ENCODE measurements at regions not wholly inside any gene's neighbourhood (a gene's known extent, or its start where the extent isn't known, plus 50 kb on each side); places are given as distances from the start of the nearest gene placed in this dataset.

DNA sequence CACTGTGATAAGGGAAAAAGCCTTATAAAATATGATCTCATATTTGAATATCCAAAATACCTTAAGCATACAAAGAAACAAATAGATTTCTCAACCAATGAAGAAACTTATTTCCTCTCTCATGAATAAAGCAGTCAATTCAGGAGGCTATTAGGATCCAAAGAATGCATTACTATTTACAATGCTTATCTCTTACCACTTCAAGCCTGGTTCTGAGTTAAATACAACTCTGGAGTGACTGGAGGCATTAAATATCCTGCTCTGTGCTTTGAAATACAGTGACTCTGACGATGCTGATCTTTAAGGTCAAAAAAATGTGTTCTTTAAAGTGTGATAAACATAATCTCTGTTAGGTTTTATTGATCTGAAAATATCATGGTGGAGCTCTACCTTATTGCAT, 493.2 kb downstream of the ZWINT start:
- H3K4me2 ChIP-seq (ENCODE audit: low read length, poor library complexity, severe bottlenecking): no peak overlapping the region
- DNase-seq: no peak
- no peak overlapping the region for H2BK120ac ChIP-seq (ENCODE audit: low read depth, low read length)
- 14% methylated on average over 1 of the region's 1 CpG for WGBS
- H2AFZ ChIP-seq (ENCODE audit: low read depth, low read length): no peak overlapping the region
- H2BK15ac ChIP-seq (ENCODE audit: low read depth, poor library complexity, severe bottlenecking): no peak overlapping the region
- no peak overlapping the region for H3K9ac ChIP-seq (ENCODE audit: low read length)
- no peak overlapping the region for H3K27ac ChIP-seq (ENCODE audit: low read length, poor library complexity, severe bottlenecking)
- H3K27me3 ChIP-seq (ENCODE audit: control insufficient read depth in 1 of 2, insufficient read depth in 1 of 2, low read length in 2 of 2): no peaks in the 10 kb centered on the region
- H2BK5ac ChIP-seq (ENCODE audit: low read depth, low read length, poor library complexity, severe bottlenecking): no peak overlapping the region
- no peak overlapping the region for H4K8ac ChIP-seq (ENCODE audit: low read length)
- no peak overlapping the region for H2AK5ac ChIP-seq (ENCODE audit: low read length, severe bottlenecking)
- H3K14ac ChIP-seq (ENCODE audit: low read length in 2 of 2): no peak overlapping the region
- no peak overlapping the region for H2BK12ac ChIP-seq (ENCODE audit: low read length in 2 of 2)
- H3K79me1 ChIP-seq (replicated peaks; ENCODE audit: low read length, poor library complexity, severe bottlenecking): no peaks in the 10 kb centered on the region
- no peak overlapping the region for H3K4me3 ChIP-seq (ENCODE audit: insufficient read depth in 1 of 2, low read depth in 1 of 2, low read length in 2 of 2)
- H3K4me1 ChIP-seq (ENCODE audit: control insufficient read depth, insufficient read depth, low read depth, low read length): no peaks in the 10 kb centered on the region
- H3K23ac ChIP-seq (ENCODE audit: low read length in 2 of 2): no peak overlapping the region
- H3K9me3 ChIP-seq (ENCODE audit: control insufficient read depth, low read length): no peaks in the 10 kb centered on the region
- no peaks in the 10 kb centered on the region for H3K36me3 ChIP-seq (ENCODE audit: control insufficient read depth in 1 of 2, insufficient read depth in 2 of 2, low read depth in 1 of 2, low read length in 2 of 2)
- no peak overlapping the region for H3K4ac ChIP-seq (ENCODE audit: low read depth in 1 of 2, low read length in 2 of 2)
- no peak overlapping the region for H3K18ac ChIP-seq (ENCODE audit: low read depth in 1 of 2, low read length in 2 of 2)
- H4K91ac ChIP-seq (ENCODE audit: low read length): no peak overlapping the region

DNA sequence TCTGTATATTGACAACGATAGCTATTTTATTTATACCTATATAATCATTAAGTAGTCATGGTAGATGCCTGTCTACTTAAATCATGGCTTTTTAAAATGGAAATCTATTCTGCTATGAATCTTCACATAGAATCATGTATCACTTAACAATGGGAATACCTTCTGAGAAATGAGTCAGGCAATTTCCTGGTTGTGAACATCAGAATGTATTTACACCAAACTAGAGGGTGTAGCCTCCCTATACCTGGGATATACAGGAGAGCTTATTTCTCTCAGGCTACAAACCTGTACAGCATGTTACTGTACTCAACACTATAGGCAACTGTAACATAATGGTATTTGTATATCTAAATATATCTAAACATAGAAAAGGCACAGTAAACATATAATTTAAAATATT, 502.3 kb downstream of the ZWINT start:
- WGBS: no CpG with 5 or more reads among the region's 1 CpG
- no peak for DNase-seq

DNA sequence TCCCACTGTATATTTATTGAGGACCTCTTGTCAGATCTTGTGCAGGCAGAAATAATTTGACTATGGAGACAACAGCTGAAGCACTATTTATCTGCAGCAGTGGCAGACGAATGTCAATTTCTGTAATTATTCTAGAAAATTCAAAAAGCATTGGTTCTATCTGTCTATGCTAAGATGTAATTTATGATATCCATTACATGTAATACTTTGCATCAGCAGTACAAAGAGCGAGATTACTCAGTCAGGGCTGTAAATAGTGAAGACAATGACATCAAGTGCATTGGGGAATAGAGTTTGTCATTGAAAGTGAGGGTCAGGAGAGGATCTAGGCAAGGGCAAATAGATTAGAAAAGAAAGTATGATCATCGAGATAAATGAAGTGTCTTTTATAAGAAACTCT, 508.2 kb downstream of the ZWINT start:
- Histone ChIP-seq H2BK15ac (ENCODE audit: low read depth, poor library complexity, severe bottlenecking) (no peak overlapping the region), H3K4me2 (ENCODE audit: low read length, poor library complexity, severe bottlenecking) (no peak overlapping the region), H3K4me1 (ENCODE audit: control insufficient read depth, insufficient read depth, low read depth, low read length) (no peaks in the 10 kb centered on the region), H3K36me3 (ENCODE audit: control insufficient read depth in 1 of 2, insufficient read depth in 2 of 2, low read depth in 1 of 2, low read length in 2 of 2) (no peaks in the 10 kb centered on the region), H3K9ac (ENCODE audit: low read length) (no peak overlapping the region), H3K14ac (ENCODE audit: low read length in 2 of 2) (no peak overlapping the region), H3K23ac (ENCODE audit: low read length in 2 of 2) (no peak overlapping the region), H3K9me3 (ENCODE audit: control insufficient read depth, low read length) (no peaks in the 10 kb centered on the region), H3K27me3 (ENCODE audit: control insufficient read depth in 1 of 2, insufficient read depth in 1 of 2, low read length in 2 of 2) (no peaks in the 10 kb centered on the region), H2BK5ac (ENCODE audit: low read depth, low read length, poor library complexity, severe bottlenecking) (no peak overlapping the region), H3K4me3 (ENCODE audit: insufficient read depth in 1 of 2, low read depth in 1 of 2, low read length in 2 of 2) (no peak overlapping the region), H4K91ac (ENCODE audit: low read length) (no peak overlapping the region), H4K8ac (ENCODE audit: low read length) (no peak overlapping the region), H3K18ac (ENCODE audit: low read depth in 1 of 2, low read length in 2 of 2) (no peak overlapping the region), H3K27ac (ENCODE audit: low read length, poor library complexity, severe bottlenecking) (no peak overlapping the region), H2AK5ac (ENCODE audit: low read length, severe bottlenecking) (no peak overlapping the region), H2BK120ac (ENCODE audit: low read depth, low read length) (no peak overlapping the region), H2AFZ (ENCODE audit: low read depth, low read length) (no peak overlapping the region), H3K4ac (ENCODE audit: low read depth in 1 of 2, low read length in 2 of 2) (no peak overlapping the region), H3K79me1 (replicated peaks; ENCODE audit: low read length, poor library complexity, severe bottlenecking) (no peaks in the 10 kb centered on the region), H2BK12ac (ENCODE audit: low read length in 2 of 2) (no peak overlapping the region)
- WGBS: 77% methylated on average over 1 of the region's 3 CpGs
- DNase-seq: no peak

More for the DNA sequence above, 502.3 kb downstream of the ZWINT start:
- Histone ChIP-seq H3K4me1 (ENCODE audit: control insufficient read depth, insufficient read depth, low read depth, low read length) (no peaks in the 10 kb centered on the region), H4K91ac (ENCODE audit: low read length) (no peak overlapping the region), H2AFZ (ENCODE audit: low read depth, low read length) (no peak overlapping the region), H3K79me1 (replicated peaks; ENCODE audit: low read length, poor library complexity, severe bottlenecking) (no peaks in the 10 kb centered on the region), H3K36me3 (ENCODE audit: control insufficient read depth in 1 of 2, insufficient read depth in 2 of 2, low read depth in 1 of 2, low read length in 2 of 2) (no peaks in the 10 kb centered on the region), H3K4me2 (ENCODE audit: low read length, poor library complexity, severe bottlenecking) (no peak overlapping the region), H3K4ac (ENCODE audit: low read depth in 1 of 2, low read length in 2 of 2) (no peak overlapping the region), H3K18ac (ENCODE audit: low read depth in 1 of 2, low read length in 2 of 2) (no peak overlapping the region), H3K4me3 (ENCODE audit: insufficient read depth in 1 of 2, low read depth in 1 of 2, low read length in 2 of 2) (no peak overlapping the region), H2BK120ac (ENCODE audit: low read depth, low read length) (no peak overlapping the region), H2AK5ac (ENCODE audit: low read length, severe bottlenecking) (no peak overlapping the region), H3K9ac (ENCODE audit: low read length) (no peak overlapping the region), H2BK15ac (ENCODE audit: low read depth, poor library complexity, severe bottlenecking) (no peak overlapping the region), H3K27ac (ENCODE audit: low read length, poor library complexity, severe bottlenecking) (no peak overlapping the region), H3K27me3 (ENCODE audit: control insufficient read depth in 1 of 2, insufficient read depth in 1 of 2, low read length in 2 of 2) (no peaks in the 10 kb centered on the region), H3K14ac (ENCODE audit: low read length in 2 of 2) (no peak overlapping the region), H3K9me3 (ENCODE audit: control insufficient read depth, low read length) (no peaks in the 10 kb centered on the region), H3K23ac (ENCODE audit: low read length in 2 of 2) (no peak overlapping the region), H2BK5ac (ENCODE audit: low read depth, low read length, poor library complexity, severe bottlenecking) (no peak overlapping the region), H2BK12ac (ENCODE audit: low read length in 2 of 2) (no peak overlapping the region), H4K8ac (ENCODE audit: low read length) (no peak overlapping the region)

DNA sequence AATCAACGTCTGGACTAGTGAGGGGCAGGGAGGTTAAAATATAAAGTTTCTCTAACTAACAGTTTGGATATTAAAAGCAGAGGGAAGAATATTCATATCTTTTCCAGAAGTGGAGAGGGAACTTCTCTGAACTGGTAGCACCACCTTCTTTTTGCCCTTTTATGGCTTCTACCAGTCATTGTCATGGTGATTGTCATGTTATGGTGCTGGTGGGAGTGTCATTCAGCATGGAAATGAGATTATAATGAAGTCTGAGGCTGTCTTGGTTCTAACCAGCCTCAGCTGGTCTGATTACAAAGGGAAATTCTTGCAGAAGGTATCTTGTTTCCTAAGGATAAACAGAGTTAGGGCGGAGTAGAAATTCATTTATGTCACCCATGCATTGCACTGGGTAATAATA, 523.8 kb downstream of the ZWINT start:
- no peak overlapping the region for H3K27ac ChIP-seq (ENCODE audit: low read length, poor library complexity, severe bottlenecking)
- H4K8ac ChIP-seq (ENCODE audit: low read length): no peak overlapping the region
- H2BK5ac ChIP-seq (ENCODE audit: low read depth, low read length, poor library complexity, severe bottlenecking): no peak overlapping the region
- H4K91ac ChIP-seq (ENCODE audit: low read length): no peak overlapping the region
- no peak overlapping the region for H3K4ac ChIP-seq (ENCODE audit: low read depth in 1 of 2, low read length in 2 of 2)
- H3K23ac ChIP-seq (ENCODE audit: low read length in 2 of 2): no peak overlapping the region
- H3K9me3 ChIP-seq (ENCODE audit: control insufficient read depth, low read length): no peaks in the 10 kb centered on the region
- H3K9ac ChIP-seq (ENCODE audit: low read length): no peak overlapping the region
- H3K79me1 ChIP-seq (replicated peaks; ENCODE audit: low read length, poor library complexity, severe bottlenecking): no peaks in the 10 kb centered on the region
- H2BK15ac ChIP-seq (ENCODE audit: low read depth, poor library complexity, severe bottlenecking): no peak overlapping the region
- H3K18ac ChIP-seq (ENCODE audit: low read depth in 1 of 2, low read length in 2 of 2): no peak overlapping the region
- H3K36me3 ChIP-seq (ENCODE audit: control insufficient read depth in 1 of 2, insufficient read depth in 2 of 2, low read depth in 1 of 2, low read length in 2 of 2): no peaks in the 10 kb centered on the region
- H3K14ac ChIP-seq (ENCODE audit: low read length in 2 of 2): no peak overlapping the region
- 100% methylated on average over 1 of the region's 2 CpGs for WGBS
- no peak for DNase-seq
- no peaks in the 10 kb centered on the region for H3K27me3 ChIP-seq (ENCODE audit: control insufficient read depth in 1 of 2, insufficient read depth in 1 of 2, low read length in 2 of 2)
- H2AFZ ChIP-seq (ENCODE audit: low read depth, low read length): no peak overlapping the region
- H2BK120ac ChIP-seq (ENCODE audit: low read depth, low read length): no peak overlapping the region
- no peak overlapping the region for H3K4me2 ChIP-seq (ENCODE audit: low read length, poor library complexity, severe bottlenecking)
- H2BK12ac ChIP-seq (ENCODE audit: low read length in 2 of 2): no peak overlapping the region
- no peak overlapping the region for H2AK5ac ChIP-seq (ENCODE audit: low read length, severe bottlenecking)
- H3K4me3 ChIP-seq (ENCODE audit: insufficient read depth in 1 of 2, low read depth in 1 of 2, low read length in 2 of 2): no peak overlapping the region
- no peaks in the 10 kb centered on the region for H3K4me1 ChIP-seq (ENCODE audit: control insufficient read depth, insufficient read depth, low read depth, low read length)
